ENCODE measurements at regions not wholly inside any gene's neighbourhood (a gene's known extent, or its start where the extent isn't known, plus 50 kb on each side); places are given as distances from the start of the nearest gene placed in this dataset.

DNA sequence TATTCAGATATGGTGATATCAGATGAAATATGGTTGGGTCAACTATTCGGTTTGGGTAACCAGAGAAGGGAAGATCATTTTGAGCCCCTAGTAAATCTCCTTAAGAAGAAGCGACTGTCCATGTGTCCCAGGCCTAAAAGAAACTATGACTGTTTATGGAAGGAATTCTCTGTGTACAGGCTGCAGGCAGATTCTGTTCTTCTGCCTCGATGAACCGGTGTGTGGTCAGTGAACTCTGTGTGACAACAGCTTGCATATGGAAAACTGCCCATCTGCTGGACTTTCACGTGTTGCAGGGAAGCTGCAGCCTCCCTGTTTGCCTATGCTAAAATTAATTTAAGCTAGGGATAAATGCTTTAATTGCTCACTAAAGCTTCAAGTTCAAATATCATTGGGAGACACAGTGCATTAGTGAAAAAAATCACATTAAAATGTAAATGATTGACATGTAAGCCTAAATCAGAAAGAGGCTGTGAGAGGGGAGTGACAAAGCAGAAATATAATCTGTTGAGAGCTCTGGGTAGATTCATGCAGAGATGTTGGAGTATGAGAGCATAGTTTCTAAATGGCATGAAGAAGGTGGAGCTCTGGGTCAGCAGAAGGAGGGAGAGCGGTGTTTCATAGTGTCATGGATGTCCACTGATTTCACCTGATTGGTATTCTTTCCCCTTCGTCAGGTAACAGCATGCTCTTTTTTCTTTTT, 65.4 kb upstream of the PFN2 start (continued):
- TF ChIP-seq CBFB (IDR thresholded peaks at IDR 0.05; ENCODE audit: low read depth), result no peak

GRCh38 chr3:150035301-150035779, 64.6 kb upstream of the PFN2 start:
- CTCF ChIA-PET, result interaction anchor here (1.0 kb wide), 1 partner anchor 12 kb away, joined by 3 read pairs; no protein-coding TSS in a partner anchor
- SMC1A ChIA-PET (ENCODE audit: uncharacterized antibody, unreplicated experiment), result interaction anchor here (0.6 to 1.3 kb wide), 9 partner anchors 9 to 309 kb away, joined by 3 to 4 read pairs (median 3); no protein-coding TSS in a partner anchor

More at GRCh38 chr3:150035301-150035779, 64.6 kb upstream of the PFN2 start:
- Histone ChIP-seq H3K4me3 (no peak overlapping the region), H3K27ac (ENCODE audit: control insufficient read depth, insufficient read depth) (no peak overlapping the region), H3K36me3 (ENCODE audit: control insufficient read depth in 2 of 2, insufficient read depth in 2 of 2, low read length in 1 of 2) (no peaks in the 10 kb centered on the region), H3K9me3 (replicated peaks; ENCODE audit: control insufficient read depth, insufficient read depth, low read length) (no peaks in the 10 kb centered on the region; the same call in 2 of the 3 replicates), H3K9ac (ENCODE audit: control insufficient read depth, insufficient read depth, low read length) (no peak overlapping the region), H3K4me2 (ENCODE audit: control insufficient read depth, insufficient read depth) (no peak overlapping the region), H3K79me2 (ENCODE audit: control insufficient read depth, insufficient read depth, low read length) (no peaks in the 10 kb centered on the region), H4K20me1 (ENCODE audit: control insufficient read depth, insufficient read depth) (no peaks in the 10 kb centered on the region), H3K4me1 (ENCODE audit: control insufficient read depth, insufficient read depth, low read length) (no peaks in the 10 kb centered on the region), H3K27me3 (replicated peaks in 1 of 2; ENCODE audit: control insufficient read depth in 2 of 2, insufficient read depth in 2 of 2, low read length in 1 of 2) (no peaks in the 10 kb centered on the region), H2AFZ (ENCODE audit: control insufficient read depth, low read depth, low read length) (no peak overlapping the region)
- DNase-seq (ENCODE audit: low read depth, low spot score), result no peak
- intact Hi-C loops (cut with micrococcal nuclease; ENCODE audit: unreplicated experiment), result no loop called here
- POLR2A ChIA-PET, result no interaction called here
- TF ChIP-seq, protein P1, sequence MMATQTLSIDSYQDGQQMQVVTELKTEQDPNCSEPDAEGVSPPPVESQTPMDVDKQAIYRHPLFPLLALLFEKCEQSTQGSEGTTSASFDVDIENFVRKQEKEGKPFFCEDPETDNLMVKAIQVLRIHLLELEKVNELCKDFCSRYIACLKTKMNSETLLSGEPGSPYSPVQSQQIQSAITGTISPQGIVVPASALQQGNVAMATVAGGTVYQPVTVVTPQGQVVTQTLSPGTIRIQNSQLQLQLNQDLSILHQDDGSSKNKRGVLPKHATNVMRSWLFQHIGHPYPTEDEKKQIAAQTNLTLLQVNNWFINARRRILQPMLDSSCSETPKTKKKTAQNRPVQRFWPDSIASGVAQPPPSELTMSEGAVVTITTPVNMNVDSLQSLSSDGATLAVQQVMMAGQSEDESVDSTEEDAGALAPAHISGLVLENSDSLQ (IDR thresholded peaks at IDR 0.05), result no peak
- TF ChIP-seq JUNB (IDR thresholded peaks at IDR 0.05), result no peak
- no peak for TF ChIP-seq RBBP5 (conservative IDR thresholded peaks at IDR 0.05)
- no peak for TF ChIP-seq MYC (IDR thresholded peaks at IDR 0.05; ENCODE audit: insufficient read depth, insufficient read length, insufficient replicate concordance, low read length, severe bottlenecking)
- TF ChIP-seq NRF1 (conservative IDR thresholded peaks at IDR 0.05; ENCODE audit: low read depth, low read length), result no peak
- TF ChIP-seq BHLHE40 (IDR thresholded peaks at IDR 0.05; ENCODE audit: borderline replicate concordance in 1 of 2, low read depth in 2 of 2, low read length in 1 of 2), result no peak
- no peak for TF ChIP-seq IKZF2 (IDR thresholded peaks at IDR 0.05)
- no peak for TF ChIP-seq BCL3 (IDR thresholded peaks at IDR 0.05; ENCODE audit: borderline replicate concordance, insufficient read depth, low read depth, low read length, poor library complexity, severe bottlenecking)
- no peak for TF ChIP-seq MTA2 (IDR thresholded peaks at IDR 0.05; ENCODE audit: low read depth)
- RAD21 ChIA-PET (ENCODE audit: unreplicated experiment), result interaction anchor here (1.1 kb wide), 1 partner anchor 149 kb away, joined by 3 read pairs; no protein-coding TSS in a partner anchor
- in situ Hi-C loops (cut with MboI), result no loop called here
- 22% methylated on average over 6 of the region's 6 CpGs for WGBS (ENCODE audit: insufficient coverage, insufficient replicate concordance, low lambda C conversion rate, missing lambda C conversion rate)
- ATAC-seq, result peak; percentile 36; the same call in 1 of the 3 replicates
- no TSS peak for BruUV-seq (replicated peaks)
- no peak for FAIRE-seq
